CD4-positive, alpha-beta T cell treated with Interleukin-4 for 4 hours (primary cell): ENCODE measurements at regions not wholly inside any gene's neighbourhood (a gene's known extent, or its start where the extent isn't known, plus 50 kb on each side); places are given as distances from the start of the nearest gene placed in this dataset.
"Not testable (repeated sequence)": the region's sequence is repeated elsewhere in the genome, so short reads cannot be mapped to it uniquely, and the experiment has no call there.

Experiments
- DNase-seq: peaks from one replicate; pipeline ENCODE4 v3.0.0-alpha.2; 2020

DNA sequence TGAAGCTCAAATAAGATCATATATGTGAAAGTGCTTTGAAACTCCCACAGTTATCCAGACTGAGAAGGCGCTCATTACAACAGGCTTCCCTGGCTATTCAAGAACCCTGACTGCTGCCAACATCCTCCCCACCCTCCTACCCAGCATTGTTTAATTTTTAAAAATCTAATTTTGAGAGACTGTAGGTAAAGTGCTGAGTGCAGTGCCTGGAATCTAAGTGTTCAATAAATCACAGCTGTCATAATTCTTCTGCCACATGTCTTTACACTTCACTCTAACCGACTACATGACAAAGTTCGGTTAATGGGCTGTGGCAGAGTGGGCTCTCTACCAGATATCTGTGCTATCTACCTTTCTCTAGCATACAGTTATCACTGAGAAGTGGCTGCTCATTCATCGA, 255.6 kb upstream of the C9orf72 start:
- no peak for DNase-seq

- no peak for DNase-seq
These were observed 256.3 kb upstream of the C9orf72 start for GRCh38 chr9:27829621-27830020.

GRCh38 chr9:27832108-27832507, 258.8 kb upstream of the C9orf72 start:
- not testable (repeated sequence) for DNase-seq

DNA sequence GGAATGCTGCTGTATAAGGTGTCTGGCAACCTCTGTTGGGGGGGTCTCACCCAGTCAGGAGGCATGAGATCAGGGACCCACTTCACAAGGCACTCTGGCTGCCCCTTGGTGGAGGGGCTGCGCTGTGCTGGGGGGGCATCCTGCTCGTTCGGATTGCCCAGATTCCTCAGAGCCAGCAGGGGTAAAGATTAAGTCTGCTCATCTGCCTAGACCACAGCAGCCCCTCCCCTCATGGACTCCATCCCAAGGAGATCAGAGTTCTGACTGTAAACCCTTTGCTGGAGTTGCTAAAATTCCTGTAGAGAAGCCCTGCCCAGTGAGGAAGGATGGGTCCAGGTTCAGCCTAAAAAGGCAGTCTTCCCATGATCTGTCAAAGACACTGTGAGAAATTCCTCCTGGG, 262.0 kb upstream of the C9orf72 start:
- no peak for DNase-seq

DNA sequence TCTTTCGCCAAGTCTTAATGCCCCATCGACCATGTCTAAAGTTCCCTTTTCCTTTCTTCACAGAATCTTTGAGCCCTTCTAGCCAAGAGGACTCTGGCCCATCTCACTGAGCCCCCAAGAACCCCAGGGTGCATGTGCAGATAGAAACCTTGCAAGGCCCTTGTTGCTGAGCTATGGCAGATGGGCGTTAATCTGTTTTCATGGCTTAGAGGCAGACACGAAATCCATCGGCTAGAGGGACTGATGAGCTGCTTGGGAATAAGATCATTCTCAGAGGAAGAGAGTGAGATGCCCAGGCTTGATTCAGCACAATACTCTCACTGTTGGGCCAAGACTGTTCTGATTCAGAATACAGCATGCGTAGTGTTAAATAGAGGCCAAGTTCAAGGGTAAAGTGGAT, 262.5 kb upstream of the C9orf72 start:
- DNase-seq, result no peak

DNA sequence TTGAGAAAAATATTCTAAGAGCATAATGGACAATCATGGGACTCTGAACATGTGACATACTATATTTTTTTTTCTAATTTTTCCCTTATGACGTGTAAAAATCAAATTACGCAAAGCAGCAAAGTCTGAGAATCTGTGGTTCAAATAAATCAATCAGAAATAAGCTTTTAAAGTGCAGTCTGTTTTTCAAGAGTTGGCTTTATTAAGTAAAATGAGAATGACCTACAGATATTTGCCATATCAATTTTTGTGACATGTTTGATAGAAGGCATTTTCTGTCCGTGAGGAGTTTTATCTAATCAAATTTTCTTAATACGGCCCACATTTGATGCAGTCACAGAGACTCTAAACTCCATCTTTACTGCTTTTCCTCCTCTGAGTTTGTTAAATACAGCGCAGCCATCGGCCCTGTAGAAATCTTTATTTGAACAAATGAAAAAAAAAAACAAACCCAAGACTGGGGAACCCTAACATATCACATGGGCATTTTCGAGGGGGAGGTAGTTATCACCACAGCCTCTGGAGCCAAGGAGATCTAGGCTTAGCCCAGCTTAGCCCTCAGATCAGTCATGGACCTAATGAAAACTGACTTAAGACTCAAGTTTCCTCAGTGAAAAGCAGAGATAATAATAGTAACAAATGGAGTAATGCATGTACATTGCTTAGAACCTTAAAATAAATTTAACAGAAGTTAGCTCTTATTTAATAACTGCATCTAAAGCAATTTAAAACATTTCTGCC, 263.6 kb upstream of the C9orf72 start:
- no peak for DNase-seq

- DNase-seq, result no peak
These were observed 265.6 kb upstream of the C9orf72 start for GRCh38 chr9:27838876-27839275.

GRCh38 chr9:27839767-27840166, 266.5 kb upstream of the C9orf72 start:
- DNase-seq, result not testable (repeated sequence)

DNA sequence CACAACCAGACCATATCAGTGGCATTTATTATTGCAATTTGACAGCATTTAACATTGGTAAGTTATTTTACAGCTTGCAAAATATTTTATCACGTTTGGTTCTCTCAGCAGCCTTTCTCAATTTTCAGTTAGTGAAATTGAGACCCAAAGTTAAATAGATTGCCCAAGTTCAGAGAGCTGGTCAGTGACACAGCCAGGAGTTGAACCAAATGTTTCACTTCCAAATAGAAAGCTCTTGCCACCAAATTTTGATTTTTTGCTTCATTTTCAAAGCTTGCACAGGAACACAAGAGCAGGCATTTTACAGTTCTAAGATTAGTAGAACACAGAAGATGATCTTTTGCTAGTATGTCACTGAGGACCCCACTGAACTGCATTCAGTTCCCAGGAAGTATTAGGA, 271.5 kb upstream of the C9orf72 start:
- DNase-seq, result no peak

GRCh38 chr9:27847380-27847779, 274.1 kb upstream of the C9orf72 start:
- no peak for DNase-seq

GRCh38 chr9:27847818-27848217, 274.5 kb upstream of the C9orf72 start:
- DNase-seq, result no peak

DNA sequence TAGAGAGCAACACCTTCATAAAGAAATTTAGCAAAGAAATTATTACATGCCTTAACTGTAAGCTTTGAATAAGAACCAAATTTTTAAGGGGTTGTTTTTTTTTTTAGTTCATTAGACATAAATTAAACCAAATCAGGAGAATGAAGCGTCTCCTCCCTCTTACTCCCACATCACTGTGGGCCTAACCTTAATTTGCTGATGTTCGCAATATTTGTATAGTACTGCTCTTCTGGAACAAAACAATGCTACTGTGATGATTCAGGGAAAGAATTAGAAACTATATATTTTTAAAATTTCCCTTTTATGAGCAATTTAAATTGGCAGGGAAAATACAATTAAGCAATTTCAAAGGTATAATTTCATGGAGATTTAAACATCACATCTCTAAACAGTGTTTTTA, 275.0 kb upstream of the C9orf72 start:
- DNase-seq, result no peak

DNA sequence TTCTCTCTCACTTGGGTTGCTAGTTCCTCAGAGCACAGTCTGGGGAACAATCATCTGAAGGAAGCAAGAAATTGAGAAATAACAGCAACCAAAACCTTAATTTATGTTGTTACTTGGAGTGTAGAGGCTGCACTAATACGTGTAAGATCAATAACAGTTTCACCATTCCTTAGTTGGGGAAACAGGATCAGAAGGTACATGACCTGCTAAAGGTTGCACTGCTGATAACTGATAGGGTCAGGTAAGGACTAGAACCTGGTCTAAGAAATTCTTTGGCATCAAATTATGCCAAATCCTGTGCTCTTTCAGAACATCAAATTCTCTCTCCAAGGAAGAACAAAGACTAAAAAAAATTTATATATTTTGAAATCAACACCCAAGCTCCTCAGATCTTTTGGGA, 278.6 kb upstream of the C9orf72 start:
- DNase-seq, result no peak

- DNase-seq, result no peak
These were observed 280.2 kb upstream of the C9orf72 start for GRCh38 chr9:27853529-27853928.

GRCh38 chr9:27856054-27856453, 282.8 kb upstream of the C9orf72 start:
- no peak for DNase-seq

DNA sequence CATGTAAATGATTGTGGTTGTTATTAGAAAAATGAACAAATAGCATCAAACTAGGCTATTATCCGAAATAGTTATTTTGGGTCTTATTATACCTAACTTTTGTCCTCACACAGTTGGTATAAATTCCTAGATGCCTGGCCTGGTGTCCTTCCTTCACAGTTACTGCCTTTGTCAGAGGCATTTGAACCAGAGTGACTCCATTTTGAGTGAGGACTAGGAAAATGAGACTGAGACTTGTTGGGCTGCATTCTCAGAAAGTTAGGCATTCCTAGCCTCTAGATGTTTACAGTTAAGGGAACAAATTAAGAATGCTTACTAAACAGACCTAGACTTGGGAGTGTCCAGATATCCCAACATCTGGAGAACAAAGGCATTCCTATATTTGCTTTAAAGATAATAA, 283.5 kb upstream of the C9orf72 start:
- DNase-seq, result no peak

DNA sequence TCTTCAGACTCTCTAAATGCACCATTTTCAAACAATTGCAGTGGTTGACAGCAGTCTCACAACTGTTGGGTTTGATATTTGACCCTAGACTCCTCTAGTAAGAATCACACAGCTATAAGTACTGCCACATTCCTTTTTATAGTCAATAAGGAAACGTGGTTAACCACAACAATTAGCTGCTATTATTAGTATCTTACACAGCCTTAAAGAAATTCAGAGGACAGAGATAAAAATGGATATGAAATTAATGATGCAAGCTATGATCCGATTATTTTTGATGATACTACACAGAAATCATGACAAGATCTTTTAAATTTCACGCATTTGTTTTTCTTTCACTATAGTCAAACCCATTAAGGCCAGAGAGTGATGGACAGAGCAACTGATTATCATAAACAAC, 288.6 kb upstream of the C9orf72 start:
- DNase-seq, result no peak

DNA sequence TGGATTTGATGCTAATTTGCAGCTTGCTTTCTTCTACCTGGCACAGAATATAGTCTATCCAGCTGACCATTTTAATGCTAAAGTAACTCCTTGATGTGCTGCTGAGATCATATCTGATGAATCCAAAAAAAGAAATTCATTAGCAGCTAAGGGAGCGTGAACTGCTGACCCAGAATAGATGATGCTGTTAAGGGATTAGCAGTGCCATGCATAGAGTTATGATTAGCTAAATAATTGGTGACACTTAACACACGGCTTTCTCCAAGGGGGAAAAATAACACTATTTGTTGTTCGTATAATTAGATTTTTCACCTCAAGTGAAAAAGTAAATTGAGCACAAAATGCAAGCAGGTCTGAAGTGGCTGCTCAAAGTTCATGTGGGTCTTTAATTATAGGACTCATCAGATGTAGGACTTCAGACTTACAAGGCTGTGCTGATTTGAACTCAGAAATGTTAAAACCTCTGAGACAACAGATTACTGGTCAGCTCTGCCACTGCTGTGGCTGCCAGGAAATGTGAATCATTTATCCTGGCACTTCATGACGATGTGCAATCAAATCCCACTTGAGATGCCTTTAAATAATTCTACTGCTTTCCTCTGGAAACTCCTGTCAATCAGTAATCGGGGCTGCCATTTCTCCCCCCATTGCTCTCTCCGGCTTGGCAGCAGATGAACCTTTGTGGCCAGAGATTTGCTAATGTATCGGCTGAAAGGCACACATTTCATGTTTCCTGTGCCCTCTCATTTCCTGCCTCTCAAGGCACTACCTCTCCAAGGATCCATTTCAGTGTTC, 291.6 kb upstream of the C9orf72 start:
- DNase-seq, result no peak

DNA sequence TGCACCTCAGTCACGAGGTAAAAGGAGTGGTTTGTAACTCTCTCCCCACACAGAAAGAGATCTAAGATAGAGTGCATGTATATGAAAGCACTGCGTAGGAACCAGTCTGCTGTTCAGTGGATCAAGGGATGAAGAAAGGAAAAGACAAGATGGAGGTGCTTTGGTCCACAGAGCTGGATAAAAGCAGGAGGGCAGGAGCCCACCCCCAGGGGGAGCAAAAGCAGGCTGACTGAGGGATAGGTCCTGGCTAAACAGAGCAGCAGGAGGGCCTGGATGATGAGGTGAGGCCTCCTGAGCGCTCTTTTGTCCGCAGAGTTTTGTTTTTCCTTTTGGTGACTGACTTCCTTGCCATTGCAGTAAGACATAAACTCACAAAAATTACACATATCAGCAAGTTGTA, 293.5 kb upstream of the C9orf72 start:
- no peak for DNase-seq

DNA sequence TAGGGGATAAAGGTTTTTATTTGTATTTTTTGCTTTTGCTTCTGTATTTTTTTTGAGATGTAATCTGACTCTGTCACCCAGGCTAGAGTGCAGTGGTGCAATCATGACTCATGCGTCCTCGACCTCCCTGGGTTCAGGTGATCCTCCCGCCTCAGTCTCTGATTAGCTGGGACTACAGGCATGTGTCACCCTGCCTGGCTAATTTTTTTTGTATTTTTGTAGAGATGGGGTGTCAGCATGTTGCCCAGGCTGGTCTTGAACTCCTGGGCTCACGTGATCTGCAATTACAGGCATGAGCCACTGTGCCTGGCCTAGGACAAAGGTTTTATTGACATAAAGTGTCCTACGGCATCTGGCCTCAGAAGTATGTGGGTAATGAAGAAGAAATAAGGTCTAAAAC, 297.1 kb upstream of the C9orf72 start:
- no peak for DNase-seq

GRCh38 chr9:27880156-27880555, 306.9 kb upstream of the C9orf72 start:
- DNase-seq, result no peak

DNA sequence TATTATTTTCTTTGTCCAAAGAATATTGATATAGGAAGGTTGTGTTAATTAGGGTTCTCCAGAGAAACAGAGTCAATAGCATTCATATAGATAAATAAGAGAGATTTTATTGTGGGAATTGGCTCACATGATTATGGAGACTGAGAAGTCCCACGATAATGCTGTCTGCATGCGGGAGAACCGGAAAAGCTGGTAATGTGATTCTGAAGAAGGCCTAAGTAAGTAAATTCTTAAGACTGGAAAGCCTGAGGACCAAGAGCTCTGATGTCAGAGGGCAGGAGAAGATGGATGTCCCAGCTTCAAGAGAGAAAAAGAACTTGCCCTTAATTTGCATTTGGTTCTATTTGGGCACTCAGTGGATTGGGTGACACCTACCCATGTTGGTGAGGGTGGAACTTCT, 307.4 kb upstream of the C9orf72 start:
- DNase-seq, result no peak

DNA sequence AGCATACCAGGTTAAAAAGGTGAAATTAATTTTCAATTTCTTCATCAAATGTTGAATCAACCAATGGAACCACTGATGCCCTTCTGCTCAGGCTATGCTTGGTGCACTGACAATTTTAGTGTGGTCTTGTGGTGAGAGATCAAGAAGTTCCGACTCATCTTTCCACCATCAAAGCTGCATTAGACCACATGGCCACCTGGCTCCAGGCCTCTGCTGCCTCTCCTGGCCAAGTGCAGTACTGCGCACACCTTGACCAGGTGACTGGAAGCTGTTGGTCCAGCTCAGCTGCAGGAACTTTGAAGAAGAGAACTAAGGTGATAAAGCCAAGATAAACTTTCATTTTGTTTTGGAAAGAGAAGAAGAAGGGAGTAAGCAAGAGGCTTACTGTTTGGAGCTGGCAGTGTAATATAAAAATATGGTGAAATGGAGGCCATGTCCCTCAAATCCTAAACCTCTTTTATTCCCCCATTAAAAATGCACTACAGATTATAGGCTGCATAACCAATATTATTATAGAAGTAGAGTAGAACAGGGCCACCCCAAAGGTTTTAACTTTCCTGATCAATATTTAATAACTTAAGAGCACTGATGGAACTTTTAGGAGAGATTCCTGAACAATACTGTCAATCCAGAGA, 315.5 kb upstream of the C9orf72 start:
- DNase-seq, result peak; percentile 6

GRCh38 chr9:27924502-27924901, 351.2 kb upstream of the C9orf72 start:
- no peak for DNase-seq
